B cell (primary cell): ENCODE measurements at regions not wholly inside any gene's neighbourhood (a gene's known extent, or its start where the extent isn't known, plus 50 kb on each side); places are given as distances from the start of the nearest gene placed in this dataset.
"Not testable (repeated sequence)": the region's sequence is repeated elsewhere in the genome, so short reads cannot be mapped to it uniquely, and the experiment has no call there.

Experiments used
- ATAC-seq: fragments of 200-7000 bp; cut with Tn5 transposase; one replicate; pipeline ENCODE4 v1.10.0; 2021; ENCODE audit warnings: low read depth, mild to moderate bottlenecking, moderate number of reproducible peaks, moderate library complexity
- CTCF ChIA-PET: fragments of 350-600 bp; sonication (Branson Sonifier 250); formaldehyde crosslinking; loops from one replicate; lab custom pipeline; 2021; ENCODE audit warnings: antibody characterized with exemption, inconsistent platforms; lab: Charles Lee
- POLR2A ChIA-PET: fragments of 350-600 bp; sonication (Branson Sonifier 250); formaldehyde crosslinking; loops from one replicate; lab custom pipeline; 2021; ENCODE audit warnings: antibody characterized with exemption; lab: Charles Lee
- DNase-seq: peaks from one replicate; pipeline ENCODE4 v3.0.0; 2013
- H2AFZ ChIP-seq: 2 replicates; pipeline ENCODE4 v1.6.1; 2012; ENCODE audit warnings: mild to moderate bottlenecking, low read depth, low read length; ENCODE audit not compliant: insufficient read depth, poor library complexity, severe bottlenecking
- H3K27ac ChIP-seq, 2 donors: 1 replicate in 1 of 2; 2 replicates in 1 of 2; pipeline ENCODE4 v1.5.1; 2012 to 2013; ENCODE audit warnings: low read length in 2 of 2, mild to moderate bottlenecking in 2 of 2, moderate library complexity in 1 of 2
- H3K27me3 ChIP-seq, 4 experiments: fragments of 200-600 bp in 1 of 4; sonication (generic) in 1 of 4; replicated peaks in 1 of 4; 1 replicate in 2 of 4; 2 replicates in 2 of 4; pipeline versions ENCODE4 v1.6.1 to v1.7.0; 2013 to 2016; ENCODE audit warnings: low read length in 3 of 4, mild to moderate bottlenecking in 2 of 4, mixed read lengths in 1 of 4, moderate library complexity in 1 of 4; ENCODE audit not compliant: insufficient read depth in 4 of 4, control insufficient read depth in 3 of 4; ENCODE audit errors: control extremely low read depth in 1 of 4
- H3K36me3 ChIP-seq, 2 experiments: replicated peaks in 1 of 2; 1 replicate in 1 of 2; 2 replicates in 1 of 2; pipeline versions ENCODE4 v1.6.1 to v1.7.1; 2013; ENCODE audit warnings: low read length in 1 of 2; ENCODE audit not compliant: insufficient read depth in 2 of 2, control insufficient read depth in 1 of 2; ENCODE audit errors: control extremely low read depth in 1 of 2, extremely low read depth in 1 of 2
- H3K4me1 ChIP-seq, 2 donors: fragments of 200-600 bp in 1 of 2; sonication (generic) in 1 of 2; 1 replicate in 1 of 2; 2 replicates in 1 of 2; pipeline versions ENCODE4 v1.5.1 to v1.6.1; 2013 to 2017; ENCODE audit warnings: low read length in 2 of 2; ENCODE audit not compliant: control insufficient read depth in 2 of 2, insufficient read depth in 2 of 2
- H3K4me2 ChIP-seq: replicated peaks from 2 replicates; pipeline ENCODE3; 2012; ENCODE audit warnings: mild to moderate bottlenecking, low read depth, low read length; ENCODE audit not compliant: poor library complexity, severe bottlenecking
- H3K4me3 ChIP-seq, 5 experiments: fragments of 200-600 bp in 1 of 5; sonication (generic) in 1 of 5; 1 replicate in 3 of 5; 2 replicates in 2 of 5; pipeline versions ENCODE4 v1.5.1 to v1.7.0; 2011 to 2016; ENCODE audit warnings: low read length in 4 of 5, mild to moderate bottlenecking in 4 of 5, low read depth in 2 of 5, control low read depth in 1 of 5, moderate library complexity in 1 of 5; ENCODE audit not compliant: insufficient read depth in 1 of 5; ENCODE audit errors: control extremely low read depth in 1 of 5, extremely low read depth in 1 of 5
- H3K79me2 ChIP-seq: fragments of 200-600 bp; sonication (generic); one replicate; pipeline ENCODE4 v1.6.0; 2016; ENCODE audit warnings: low read length; ENCODE audit not compliant: control insufficient read depth, insufficient read depth
- H3K9ac ChIP-seq: fragments of 200-600 bp; sonication (generic); 2 replicates; pipeline ENCODE4 v1.6.1; 2017; ENCODE audit warnings: mild to moderate bottlenecking, low read length, moderate library complexity
- H3K9me3 ChIP-seq, 3 donors: one replicate each; pipeline versions ENCODE4 v1.6.1 to v1.7.1; 2013; ENCODE audit warnings: low read length in 2 of 3; ENCODE audit not compliant: control insufficient read depth in 2 of 3, insufficient read depth in 1 of 3; ENCODE audit errors: control extremely low read depth in 1 of 3
- H4K20me1 ChIP-seq: 2 replicates; pipeline ENCODE4 v1.6.0; 2012; ENCODE audit warnings: mild to moderate bottlenecking, low read length; ENCODE audit not compliant: insufficient read depth, control insufficient read depth, poor library complexity, severe bottlenecking
- H3K27ac Mint-ChIP-seq: one replicate; pipeline ENCODE4 v1.8.0; 2021; ENCODE audit warnings: mixed read lengths
- H3K27me3 Mint-ChIP-seq: one replicate; pipeline ENCODE4 v1.8.0; 2021; ENCODE audit warnings: mixed read lengths
- H3K4me1 Mint-ChIP-seq: one replicate; pipeline ENCODE4 v1.8.0; 2021; ENCODE audit warnings: mixed read lengths
- H3K4me3 Mint-ChIP-seq: one replicate; pipeline ENCODE4 v1.8.0; 2021; ENCODE audit warnings: mixed read lengths
- H3K9me3 Mint-ChIP-seq: one replicate; pipeline ENCODE4 v1.8.0; 2022; ENCODE audit warnings: mixed read lengths; ENCODE audit not compliant: insufficient read depth
- CTCF ChIP-seq: fragments of 200-600 bp; IDR thresholded peaks from one replicate; pipeline ENCODE4 v1.8.0; 2022; ENCODE audit warnings: antibody characterized with exemption, mild to moderate bottlenecking
- EZH2 ChIP-seq: IDR thresholded peaks from 2 replicates; pipeline ENCODE4 v1.6.1; 2012; ENCODE audit warnings: borderline replicate concordance, low read depth, mild to moderate bottlenecking, moderate library complexity, low read length; ENCODE audit not compliant: insufficient read depth, poor library complexity, severe bottlenecking
- WGBS: methylation state at CpG from one replicate; pipeline ENCODE4 v1.1.5; 2013; ENCODE audit warnings: missing lambda C conversion rate; ENCODE audit not compliant: insufficient coverage; 5-methylcytosine and 5-hydroxymethylcytosine counted together
- intact Hi-C: fragments of 100-400 bp; cut with micrococcal nuclease; formaldehyde crosslinking; loops from one replicate; pipeline ENCODE4 v1.10.0; 2022

GRCh38 chr19:56980906-56981305 lies 138.9 kb upstream of the USP29 start:
- Histone ChIP-seq H3K27ac (no peak overlapping the region), H3K79me2 (no peaks in the 10 kb centered on the region), H3K4me1 (no peaks in the 10 kb centered on the region), H3K27me3 (no peaks in the 10 kb centered on the region), H2AFZ (no peak overlapping the region), H3K9me3 (peaks cover 0 to 58% (median 11%) of the 10 kb centered on the region in 3 donors), H3K9ac (no peak overlapping the region), H3K4me3 (no peak overlapping the region), H3K36me3 (no peaks in the 10 kb centered on the region), H4K20me1 (no peaks in the 10 kb centered on the region), H3K4me2 (no peak overlapping the region)
- ChIA-PET CTCF (no interaction called here), POLR2A (no interaction called here)
- TF ChIP-seq CTCF, result no peak
- no peak for TF ChIP-seq EZH2
- no peaks in the 10 kb centered on the region for H3K4me1 Mint-ChIP-seq
- no peak overlapping the region for H3K4me3 Mint-ChIP-seq
- no peak overlapping the region for H3K27ac Mint-ChIP-seq
- WGBS, result 92% methylated on average over 14 of the region's 16 CpGs
- peaks cover 22% of the 10 kb centered on the region for H3K9me3 Mint-ChIP-seq
- ATAC-seq, result no peak
- no peaks in the 10 kb centered on the region for H3K27me3 Mint-ChIP-seq
- DNase-seq, result no peak
- intact Hi-C loops, result no loop called here

- CTCF ChIA-PET, result not testable (repeated sequence)
- 86% methylated on average over 4 of the region's 10 CpGs for WGBS
Measured at GRCh38 chr19:56981440-56981839, 138.3 kb upstream of the USP29 start.

More at GRCh38 chr19:56981440-56981839, 138.3 kb upstream of the USP29 start:
- H4K20me1 ChIP-seq, H3K27ac ChIP-seq, H3K27ac Mint-ChIP-seq, H3K4me1 Mint-ChIP-seq, intact Hi-C loops, H3K4me1 ChIP-seq, DNase-seq, H3K36me3 ChIP-seq, H2AFZ ChIP-seq, H3K79me2 ChIP-seq, H3K27me3 ChIP-seq, ATAC-seq, H3K4me2 ChIP-seq, H3K27me3 Mint-ChIP-seq, H3K9ac ChIP-seq, H3K4me3 ChIP-seq, POLR2A ChIA-PET, H3K4me3 Mint-ChIP-seq: not testable (repeated sequence)
- H3K9me3 Mint-ChIP-seq, result peaks cover 24% of the 10 kb centered on the region
- peaks cover 0 to 59% (median 11%) of the 10 kb centered on the region in 3 donors for H3K9me3 ChIP-seq
